Activated CD4-positive, alpha-beta T cell treated with anti-CD3 and anti-CD28 coated beads, Interleukin-2, amount 10 ng/mL, durations not matched to agents 24 days and 14 days (primary cell): ENCODE measurements at regions not wholly inside any gene's neighbourhood (a gene's known extent, or its start where the extent isn't known, plus 50 kb on each side); places are given as distances from the start of the nearest gene placed in this dataset.

Experiments
- DNase-seq: peaks from one replicate; pipeline ENCODE4 v3.0.0; 2022
- H3K27ac Mint-ChIP-seq: one replicate; pipeline ENCODE4 v1.8.0; 2022; ENCODE audit warnings: mild to moderate bottlenecking, mixed read lengths
- H3K27me3 Mint-ChIP-seq: one replicate; pipeline ENCODE4 v1.8.0; 2022; ENCODE audit warnings: mixed read lengths
- H3K36me3 Mint-ChIP-seq: one replicate; pipeline ENCODE4 v1.8.0; 2022; ENCODE audit warnings: low read depth, mild to moderate bottlenecking, mixed read lengths
- H3K4me1 Mint-ChIP-seq: one replicate; pipeline ENCODE4 v1.8.0; 2021; ENCODE audit warnings: mixed read lengths
- H3K4me3 Mint-ChIP-seq: one replicate; pipeline ENCODE4 v1.8.0; 2022; ENCODE audit warnings: mild to moderate bottlenecking, moderate library complexity, mixed read lengths
- H3K9me3 Mint-ChIP-seq: one replicate; pipeline ENCODE4 v1.8.0; 2021; ENCODE audit warnings: mixed read lengths
- intact Hi-C: fragments of 100-400 bp; cut with micrococcal nuclease; formaldehyde crosslinking; loops from one replicate; pipeline ENCODE4 v1.15.1; 2023

DNA sequence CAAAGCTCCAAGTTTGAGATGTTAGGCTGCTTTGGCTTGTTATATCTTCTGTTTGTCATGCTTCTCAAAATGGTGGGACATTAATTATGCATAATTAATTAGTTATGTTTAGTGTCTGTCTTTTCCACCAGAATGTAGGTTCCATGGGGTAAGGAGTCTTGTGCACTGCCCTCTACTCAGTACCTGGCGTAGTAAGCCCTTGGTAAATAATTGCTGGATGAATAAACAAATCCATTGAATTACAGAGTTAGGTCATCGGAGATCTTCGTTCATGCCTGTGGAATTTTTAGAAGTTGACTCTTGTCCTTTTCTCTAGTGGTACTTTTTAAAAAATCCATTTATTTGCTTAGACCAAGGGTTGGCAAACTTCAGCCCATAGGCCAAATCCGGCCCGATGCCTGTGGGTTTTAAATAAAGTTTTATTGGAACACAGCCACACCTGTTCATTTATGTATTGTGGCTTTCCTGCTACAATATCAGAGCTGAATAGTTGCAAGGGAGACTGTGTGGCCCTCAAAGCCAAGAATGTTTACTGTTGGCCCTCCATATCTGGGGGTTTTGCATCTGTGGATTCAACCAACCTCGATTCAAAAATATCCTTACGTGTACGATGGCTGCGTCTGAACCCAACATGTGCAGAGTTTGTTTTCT is 524.8 kb upstream of the EEF2KMT start:
- intact Hi-C loops: no loop called here
- DNase-seq: no peak

GRCh38 chr16:5621826-5622225 is 524.2 kb upstream of the EEF2KMT start:
- Mint-ChIP-seq H3K4me3 (no peak overlapping the region), H3K27ac (no peak overlapping the region), H3K27me3 (no peaks in the 10 kb centered on the region), H3K9me3 (peaks cover 10% of the 10 kb centered on the region), H3K4me1 (no peaks in the 10 kb centered on the region), H3K36me3 (no peaks in the 10 kb centered on the region)
- intact Hi-C loops: no loop called here
- no peak for DNase-seq

More for the DNA sequence above, 524.8 kb upstream of the EEF2KMT start:
- Mint-ChIP-seq H3K4me3 (no peak overlapping the region), H3K27me3 (no peaks in the 10 kb centered on the region), H3K9me3 (peaks cover 10% of the 10 kb centered on the region), H3K36me3 (no peaks in the 10 kb centered on the region), H3K27ac (no peak overlapping the region), H3K4me1 (no peaks in the 10 kb centered on the region)

GRCh38 chr16:5619304-5619703 is 521.7 kb upstream of the EEF2KMT start:
- Mint-ChIP-seq H3K27me3 (peaks cover 2% of the 10 kb centered on the region), H3K36me3 (no peaks in the 10 kb centered on the region), H3K4me3 (no peak overlapping the region), H3K27ac (no peak overlapping the region), H3K9me3 (no peaks in the 10 kb centered on the region), H3K4me1 (peaks cover 3% of the 10 kb centered on the region)
- intact Hi-C loops: loop anchor here (5.0 to 10.0 kb wide), 2 partner anchors 117 to 385 kb away; no protein-coding TSS in a partner anchor
- DNase-seq: no peak

- no peak overlapping the region for H3K4me3 Mint-ChIP-seq
- H3K4me1 Mint-ChIP-seq: peaks cover 3% of the 10 kb centered on the region
- H3K27ac Mint-ChIP-seq: no peak overlapping the region
- DNase-seq: no peak
- H3K36me3 Mint-ChIP-seq: no peaks in the 10 kb centered on the region
- peaks cover 4% of the 10 kb centered on the region for H3K9me3 Mint-ChIP-seq
- intact Hi-C loops: loop anchor here (5.0 to 10.0 kb wide), 2 partner anchors 115 to 382 kb away; no protein-coding TSS in a partner anchor
- H3K27me3 Mint-ChIP-seq: peaks cover 2% of the 10 kb centered on the region
These were observed 519.2 kb upstream of the EEF2KMT start for GRCh38 chr16:5616841-5617240.

DNA sequence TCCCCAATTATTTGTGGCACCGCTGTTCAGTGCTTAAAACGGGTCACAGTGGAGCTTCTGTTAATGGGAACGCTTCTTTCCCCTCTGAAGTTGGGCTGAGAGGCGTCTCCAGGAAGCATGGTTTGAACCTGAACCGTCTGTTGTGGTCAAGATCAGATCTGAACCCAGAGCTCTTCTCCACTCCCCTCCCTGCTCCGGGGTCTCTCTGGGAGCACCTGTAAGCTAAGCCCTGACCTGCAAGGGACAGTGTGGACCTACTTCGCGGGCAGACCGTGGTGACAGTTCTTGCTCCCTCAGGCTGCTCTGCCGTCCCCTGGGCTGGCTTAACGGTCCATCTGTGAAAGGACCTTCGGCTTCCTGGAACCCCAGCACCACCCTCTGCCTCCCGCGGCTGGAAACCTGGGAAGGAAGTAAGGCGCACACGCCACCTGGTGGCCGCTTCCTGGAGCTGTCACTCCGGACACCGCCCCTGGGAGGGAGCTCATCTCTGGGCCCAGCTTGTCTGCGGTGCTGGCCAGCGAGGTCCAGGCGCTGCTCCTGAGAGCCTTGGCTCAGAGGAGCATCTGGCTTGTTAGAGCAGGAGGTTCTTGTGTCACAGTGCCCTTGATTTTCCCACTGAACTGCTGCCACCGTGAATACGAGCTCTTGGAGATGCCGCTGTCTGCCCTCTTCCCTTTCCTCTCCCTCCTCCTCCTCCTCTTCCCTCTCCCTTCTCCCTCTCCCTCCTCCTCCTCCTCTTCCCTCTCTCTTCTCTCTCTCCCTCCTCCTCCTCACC is 518.5 kb upstream of the EEF2KMT start:
- intact Hi-C loops: loop anchor here (5.0 to 10.0 kb wide), 2 partner anchors 114 to 381 kb away; no protein-coding TSS in a partner anchor
- peak overlapping the region; percentile 69 for H3K4me3 Mint-ChIP-seq
- peak; percentile 78 for DNase-seq
- no peak overlapping the region for H3K27ac Mint-ChIP-seq
- H3K9me3 Mint-ChIP-seq: peaks cover 4% of the 10 kb centered on the region
- no peaks in the 10 kb centered on the region for H3K36me3 Mint-ChIP-seq
- H3K4me1 Mint-ChIP-seq: peaks cover 3% of the 10 kb centered on the region
- H3K27me3 Mint-ChIP-seq: peaks cover 2% of the 10 kb centered on the region

- Mint-ChIP-seq H3K9me3 (peaks cover 2% of the 10 kb centered on the region), H3K27ac (no peak overlapping the region), H3K4me1 (no peaks in the 10 kb centered on the region), H3K36me3 (no peaks in the 10 kb centered on the region), H3K27me3 (no peaks in the 10 kb centered on the region), H3K4me3 (no peak overlapping the region)
- intact Hi-C loops: no loop called here
- no peak for DNase-seq
These were observed 509.6 kb upstream of the EEF2KMT start for GRCh38 chr16:5607169-5607568.

GRCh38 chr16:5605404-5605803 is 507.8 kb upstream of the EEF2KMT start:
- no peaks in the 10 kb centered on the region for H3K9me3 Mint-ChIP-seq
- intact Hi-C loops: no loop called here
- no peak overlapping the region for H3K4me3 Mint-ChIP-seq
- no peaks in the 10 kb centered on the region for H3K36me3 Mint-ChIP-seq
- no peaks in the 10 kb centered on the region for H3K27me3 Mint-ChIP-seq
- H3K27ac Mint-ChIP-seq: no peak overlapping the region
- no peak for DNase-seq
- no peaks in the 10 kb centered on the region for H3K4me1 Mint-ChIP-seq

GRCh38 chr16:5604770-5605169 is 507.2 kb upstream of the EEF2KMT start:
- Mint-ChIP-seq H3K9me3 (no peaks in the 10 kb centered on the region), H3K4me1 (no peaks in the 10 kb centered on the region), H3K27me3 (no peaks in the 10 kb centered on the region), H3K4me3 (no peak overlapping the region), H3K27ac (no peak overlapping the region), H3K36me3 (no peaks in the 10 kb centered on the region)
- no peak for DNase-seq
- intact Hi-C loops: no loop called here

- Mint-ChIP-seq H3K9me3 (no peaks in the 10 kb centered on the region), H3K36me3 (no peaks in the 10 kb centered on the region), H3K4me3 (no peak overlapping the region), H3K4me1 (no peaks in the 10 kb centered on the region), H3K27me3 (no peaks in the 10 kb centered on the region), H3K27ac (no peak overlapping the region)
- intact Hi-C loops: no loop called here
- no peak for DNase-seq
These were observed 506.2 kb upstream of the EEF2KMT start for GRCh38 chr16:5603836-5604235.

- no peaks in the 10 kb centered on the region for H3K9me3 Mint-ChIP-seq
- DNase-seq: no peak
- H3K36me3 Mint-ChIP-seq: no peaks in the 10 kb centered on the region
- H3K4me3 Mint-ChIP-seq: no peak overlapping the region
- intact Hi-C loops: no loop called here
- H3K4me1 Mint-ChIP-seq: no peaks in the 10 kb centered on the region
- no peaks in the 10 kb centered on the region for H3K27me3 Mint-ChIP-seq
- H3K27ac Mint-ChIP-seq: no peak overlapping the region
These were observed 504.4 kb upstream of the EEF2KMT start for GRCh38 chr16:5601957-5602356.

GRCh38 chr16:5598793-5599192 is 501.2 kb upstream of the EEF2KMT start:
- no peaks in the 10 kb centered on the region for H3K27me3 Mint-ChIP-seq

DNA sequence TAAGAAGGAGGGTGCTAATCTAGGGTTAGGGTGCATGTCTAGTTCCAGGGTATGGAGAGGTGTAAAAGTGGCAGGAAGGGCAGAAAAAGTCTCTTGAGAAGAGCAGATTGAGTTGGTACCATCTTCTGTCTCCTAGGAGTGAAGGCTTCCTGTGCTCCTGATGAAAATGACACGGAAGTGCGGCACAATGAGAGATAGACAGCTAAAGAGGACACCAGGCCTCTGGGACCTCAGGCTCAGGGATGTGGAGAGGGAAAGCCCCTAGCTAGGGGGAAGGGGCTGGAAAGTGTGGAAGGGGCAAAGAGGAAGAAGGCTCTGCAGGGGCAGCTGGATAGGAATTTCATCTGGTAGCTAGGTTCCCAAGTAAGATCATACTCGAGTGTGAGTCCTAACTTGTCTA is 498.3 kb upstream of the EEF2KMT start:
- no peak for DNase-seq
- Mint-ChIP-seq H3K4me1 (no peaks in the 10 kb centered on the region), H3K4me3 (no peak overlapping the region), H3K27ac (no peak overlapping the region), H3K36me3 (no peaks in the 10 kb centered on the region), H3K27me3 (no peaks in the 10 kb centered on the region), H3K9me3 (peaks cover 8% of the 10 kb centered on the region)
- intact Hi-C loops: no loop called here

More at GRCh38 chr16:5598793-5599192, 501.2 kb upstream of the EEF2KMT start:
- Mint-ChIP-seq H3K4me1 (no peaks in the 10 kb centered on the region), H3K36me3 (no peaks in the 10 kb centered on the region), H3K9me3 (peaks cover 8% of the 10 kb centered on the region), H3K27ac (no peak overlapping the region), H3K4me3 (no peak overlapping the region)
- intact Hi-C loops: no loop called here
- no peak for DNase-seq

- no peak for DNase-seq
- intact Hi-C loops: no loop called here
- H3K9me3 Mint-ChIP-seq: peaks cover 3% of the 10 kb centered on the region
- no peak overlapping the region for H3K27ac Mint-ChIP-seq
- H3K36me3 Mint-ChIP-seq: no peaks in the 10 kb centered on the region
- no peaks in the 10 kb centered on the region for H3K4me1 Mint-ChIP-seq
- no peaks in the 10 kb centered on the region for H3K27me3 Mint-ChIP-seq
- H3K4me3 Mint-ChIP-seq: no peak overlapping the region
These were observed 492.8 kb upstream of the EEF2KMT start for GRCh38 chr16:5590416-5590815.

GRCh38 chr16:5589812-5590373 is 492.3 kb upstream of the EEF2KMT start:
- DNase-seq: no peak
- intact Hi-C loops: no loop called here

More at GRCh38 chr16:5589812-5590373, 492.3 kb upstream of the EEF2KMT start:
- no peak overlapping the region for H3K27ac Mint-ChIP-seq
- H3K36me3 Mint-ChIP-seq: no peaks in the 10 kb centered on the region
- no peaks in the 10 kb centered on the region for H3K4me1 Mint-ChIP-seq
- no peaks in the 10 kb centered on the region for H3K27me3 Mint-ChIP-seq
- H3K4me3 Mint-ChIP-seq: no peak overlapping the region
- peaks cover 3% of the 10 kb centered on the region for H3K9me3 Mint-ChIP-seq
